ENCODE measurements at regions not wholly inside any gene's neighbourhood (a gene's known extent, or its start where the extent isn't known, plus 50 kb on each side); places are given as distances from the start of the nearest gene placed in this dataset.

GRCh38 chr2:7835693-7836680 lies 845.9 kb upstream of the ID2 start:
- no peak for DNase-seq (ENCODE audit: low read depth)
- no peak overlapping the region for H3K4me3 ChIP-seq (ENCODE audit: low read length)

GRCh38 chr2:7837237-7837760 lies 844.6 kb upstream of the ID2 start:
- no peak for TF ChIP-seq CTCF (conservative IDR thresholded peaks at IDR 0.05; ENCODE audit: low read depth, low read length)
- H3K4me3 ChIP-seq (ENCODE audit: low read length) = no peak overlapping the region
- no peak for DNase-seq (ENCODE audit: low read depth)

More at GRCh38 chr2:7835693-7836680, 845.9 kb upstream of the ID2 start:
- no peak for TF ChIP-seq CTCF (conservative IDR thresholded peaks at IDR 0.05; ENCODE audit: low read depth, low read length)

GRCh38 chr2:7838669-7839068 lies 843.2 kb upstream of the ID2 start:
- no peak for TF ChIP-seq CTCF (conservative IDR thresholded peaks at IDR 0.05; ENCODE audit: low read depth, low read length)
- DNase-seq (ENCODE audit: low read depth) = peak; percentile 13

GRCh38 chr2:7840651-7841380 lies 841.0 kb upstream of the ID2 start:
- H3K4me3 ChIP-seq (ENCODE audit: low read length) = no peak overlapping the region
- no peak for DNase-seq (ENCODE audit: low read depth)
- no peak for TF ChIP-seq CTCF (conservative IDR thresholded peaks at IDR 0.05; ENCODE audit: low read depth, low read length)

More at GRCh38 chr2:7838669-7839068, 843.2 kb upstream of the ID2 start:
- H3K4me3 ChIP-seq (ENCODE audit: low read length) = no peak overlapping the region

GRCh38 chr2:7841751-7842150 lies 840.1 kb upstream of the ID2 start:
- no peak for TF ChIP-seq CTCF (conservative IDR thresholded peaks at IDR 0.05; ENCODE audit: low read depth, low read length)
- DNase-seq (ENCODE audit: low read depth) = no peak
- no peak overlapping the region for H3K4me3 ChIP-seq (ENCODE audit: low read length)

GRCh38 chr2:7844414-7844965 lies 837.4 kb upstream of the ID2 start:
- no peak for TF ChIP-seq CTCF (conservative IDR thresholded peaks at IDR 0.05; ENCODE audit: low read depth, low read length)
- H3K4me3 ChIP-seq (ENCODE audit: low read length) = no peak overlapping the region
- DNase-seq (ENCODE audit: low read depth) = no peak

Data from retinal pigment epithelial cell (primary cell).